IMR-90 (cell line): ENCODE measurements at regions not wholly inside any gene's neighbourhood (a gene's known extent, or its start where the extent isn't known, plus 50 kb on each side); places are given as distances from the start of the nearest gene placed in this dataset.
A peak's percentile ranks its signal among the peaks of the same experiment; 100 is the strongest.

Source experiments
- ATAC-seq: fragments of 200-7000 bp; cut with Tn5 transposase; 2 replicates; pipeline ENCODE4 v1.9.1; 2020; ENCODE audit warnings: low read depth, mild to moderate bottlenecking, moderate library complexity
- BruUV-seq: library from RNA; stranded (reverse); fragments of 400-500 nt; replicated peaks from 2 replicates; lab custom pipeline; 2021; lab: Mats Ljungman, UMichigan
- CTCF ChIA-PET: fragments of 300-600 bp; formaldehyde crosslinking; extraction: SDS; loops from one replicate; lab custom pipeline; 2021; ENCODE audit warnings: antibody characterized with exemption; lab: Yijun Ruan, JAX
- POLR2A ChIA-PET: fragments of 300-600 bp; sonication (Branson Sonifier 250); formaldehyde crosslinking; loops from one replicate; lab custom pipeline; 2022; ENCODE audit warnings: antibody characterized with exemption; ENCODE audit not compliant: unreplicated experiment; lab: Charles Lee
- DNase-seq: peaks from one replicate; pipeline ENCODE4 v3.0.0; 2013
- H2AFZ ChIP-seq: replicated peaks from 2 replicates; pipeline ENCODE3; 2013; ENCODE audit warnings: low read length, mild to moderate bottlenecking; ENCODE audit not compliant: poor library complexity
- H2AK5ac ChIP-seq: 2 replicates; pipeline ENCODE4 v1.6.1; 2013; ENCODE audit warnings: low read depth, low read length, inconsistent platforms
- H2AK9ac ChIP-seq: replicated peaks from 2 replicates; pipeline ENCODE3; 2013; ENCODE audit warnings: mild to moderate bottlenecking, low read depth, low read length, moderate library complexity; ENCODE audit not compliant: poor library complexity
- H2BK120ac ChIP-seq: 2 replicates; pipeline ENCODE4 v1.6.1; 2013; ENCODE audit warnings: low read depth, low read length, inconsistent platforms
- H2BK15ac ChIP-seq: 3 replicates; pipeline ENCODE4 v1.6.1; 2013; ENCODE audit warnings: low read depth, low read length, inconsistent platforms
- H2BK20ac ChIP-seq: 2 replicates; pipeline ENCODE4 v1.6.1; 2013; ENCODE audit warnings: low read depth, mild to moderate bottlenecking, inconsistent platforms, low read length, moderate library complexity
- H2BK5ac ChIP-seq: 2 replicates; pipeline ENCODE4 v1.6.1; 2013; ENCODE audit warnings: mild to moderate bottlenecking, low read depth, low read length, inconsistent platforms; ENCODE audit not compliant: poor library complexity, severe bottlenecking
- H3K14ac ChIP-seq: replicated peaks from 2 replicates; pipeline ENCODE4 v1.6.1; 2013; ENCODE audit warnings: low read depth, low read length, inconsistent platforms
- H3K18ac ChIP-seq: 2 replicates; pipeline ENCODE4 v1.6.1; 2013; ENCODE audit warnings: low read depth, low read length, control low read depth
- H3K23ac ChIP-seq: 2 replicates; pipeline ENCODE4 v1.6.1; 2013; ENCODE audit warnings: low read depth, low read length, inconsistent platforms
- H3K27ac ChIP-seq: 2 replicates; pipeline ENCODE4 v1.5.1; 2013; ENCODE audit warnings: mild to moderate bottlenecking, control low read depth, low read length; ENCODE audit not compliant: insufficient read depth
- H3K27me3 ChIP-seq: 2 replicates; pipeline ENCODE4 v1.6.1; 2013; ENCODE audit warnings: low read length; ENCODE audit not compliant: control insufficient read depth, insufficient read depth
- H3K36me3 ChIP-seq: 2 replicates; pipeline ENCODE4 v1.6.1; 2013; ENCODE audit warnings: low read length, mixed read lengths; ENCODE audit not compliant: control insufficient read depth, insufficient read depth
- H3K4ac ChIP-seq: 2 replicates; pipeline ENCODE4 v1.6.1; 2013; ENCODE audit warnings: low read depth, low read length, inconsistent platforms
- H3K4me1 ChIP-seq: 2 replicates; pipeline ENCODE4 v1.6.1; 2013; ENCODE audit warnings: low read length, mixed read lengths; ENCODE audit not compliant: control insufficient read depth, insufficient read depth
- H3K4me2 ChIP-seq: 2 replicates; pipeline ENCODE4 v1.6.1; 2013; ENCODE audit warnings: low read depth, mild to moderate bottlenecking, control low read depth, low read length, moderate library complexity
- H3K4me3 ChIP-seq: 2 replicates; pipeline ENCODE4 v1.5.1; 2013; ENCODE audit warnings: low read depth, mild to moderate bottlenecking, control low read depth, low read length, moderate library complexity; ENCODE audit not compliant: insufficient read depth
- H3K56ac ChIP-seq: 2 replicates; pipeline ENCODE4 v1.6.1; 2013; ENCODE audit warnings: low read length, inconsistent platforms; ENCODE audit not compliant: insufficient read depth; ENCODE audit errors: extremely low read depth
- H3K79me1 ChIP-seq, 2 experiments: 2 replicates each; pipeline ENCODE4 v1.6.1; 2013; ENCODE audit warnings: low read length in 2 of 2, inconsistent platforms in 1 of 2, low read depth in 1 of 2
- H3K9ac ChIP-seq: 2 replicates; pipeline ENCODE4 v1.6.1; 2013; ENCODE audit warnings: low read depth, low read length, control low read depth
- H3K9me1 ChIP-seq: 2 replicates; pipeline ENCODE4 v1.6.1; 2013; ENCODE audit warnings: low read length, inconsistent platforms; ENCODE audit not compliant: insufficient read depth
- H3K9me3 ChIP-seq: 2 replicates; pipeline ENCODE4 v1.6.1; 2013; ENCODE audit warnings: low read length; ENCODE audit not compliant: control insufficient read depth, insufficient read depth
- H4K20me1 ChIP-seq: 2 replicates; pipeline ENCODE4 v1.6.1; 2013; ENCODE audit warnings: low read length, inconsistent platforms; ENCODE audit not compliant: insufficient read depth
- H4K5ac ChIP-seq: 2 replicates; pipeline ENCODE4 v1.6.1; 2013; ENCODE audit warnings: mild to moderate bottlenecking, low read depth, low read length, control low read depth
- H4K8ac ChIP-seq, 2 experiments: 2 replicates each; pipeline ENCODE4 v1.6.1; 2013; ENCODE audit warnings: low read depth in 2 of 2, low read length in 2 of 2, control low read depth in 1 of 2, inconsistent platforms in 1 of 2
- H4K91ac ChIP-seq: 2 replicates; pipeline ENCODE4 v1.6.1; 2013; ENCODE audit warnings: low read depth, low read length, inconsistent platforms; ENCODE audit not compliant: insufficient read depth
- ELK1 ChIP-seq: fragments of 150-350 bp; IDR thresholded peaks from 2 replicates; pipeline ENCODE4 v1.6.1; 2016; ENCODE audit warnings: low read depth, mild to moderate bottlenecking, low read length, moderate library complexity, borderline replicate concordance
- NFE2L2 ChIP-seq: fragments of 150-350 bp; IDR thresholded peaks from 2 replicates; pipeline ENCODE4 v1.6.1; 2016; ENCODE audit warnings: low read depth, mild to moderate bottlenecking, low read length
- SMC3 ChIP-seq: fragments of 150-350 bp; IDR thresholded peaks from 2 replicates; pipeline ENCODE4 v1.6.1; 2016; ENCODE audit warnings: low read depth, mild to moderate bottlenecking, antibody characterized with exemption, low read length, moderate library complexity
- dilution Hi-C: fragments of 300-500 bp; cut with HindIII; formaldehyde crosslinking; loops from one replicate; pipeline ENCODE4 v1.14.3; 2018; ENCODE audit warnings: low sequenced_read_pairs; ENCODE audit not compliant: unreplicated experiment
- in situ Hi-C: fragments of 300-500 bp; cut with MboI; formaldehyde crosslinking; loops from 3 replicates; pipeline ENCODE4 v1.14.3; 2019; ENCODE audit warnings: low sequenced_read_pairs, inconsistent platforms, mixed read lengths
- intact Hi-C: fragments of 100-400 bp; cut with micrococcal nuclease; formaldehyde crosslinking; loops from 2 replicates; pipeline ENCODE4 v1.10.0; 2022

GRCh38 chr13:76527041-76527440 is 359.2 kb downstream of the KCTD12 start:
- no peaks in the 10 kb centered on the region for H3K79me1 ChIP-seq
- H3K4me1 ChIP-seq = peaks cover 2% of the 10 kb centered on the region; the same call in 1 of the 2 replicates
- no peak overlapping the region for H2BK5ac ChIP-seq
- H3K56ac ChIP-seq = no peak overlapping the region
- H2BK120ac ChIP-seq = no peak overlapping the region
- H3K4me3 ChIP-seq = no peak overlapping the region
- H3K4ac ChIP-seq = no peak overlapping the region
- H2AK5ac ChIP-seq = no peak overlapping the region
- in situ Hi-C loops (no loop called here), intact Hi-C loops (no loop called here), dilution Hi-C loops (no loop called here)
- no peak overlapping the region for H4K5ac ChIP-seq
- no peak overlapping the region for H3K27ac ChIP-seq
- no peak overlapping the region for H3K23ac ChIP-seq
- no peak overlapping the region for H2BK15ac ChIP-seq
- no peaks in the 10 kb centered on the region for H4K20me1 ChIP-seq
- no peaks in the 10 kb centered on the region for H3K9me3 ChIP-seq
- TF ChIP-seq NFE2L2 = no peak
- no peak for TF ChIP-seq SMC3
- TF ChIP-seq ELK1 = no peak
- DNase-seq (peak; percentile 0), ATAC-seq (no peak)
- no peak overlapping the region for H4K8ac ChIP-seq
- POLR2A ChIA-PET = no interaction called here
- no TSS peak for BruUV-seq
- H3K18ac ChIP-seq = no peak overlapping the region
- no peaks in the 10 kb centered on the region for H3K27me3 ChIP-seq
- H3K36me3 ChIP-seq = no peaks in the 10 kb centered on the region
- no peak overlapping the region for H3K4me2 ChIP-seq
- no peak overlapping the region for H4K91ac ChIP-seq
- H3K14ac ChIP-seq = no peak overlapping the region
- CTCF ChIA-PET = no interaction called here
- no peak overlapping the region for H2AK9ac ChIP-seq
- H3K9ac ChIP-seq = no peak overlapping the region
- no peak overlapping the region for H2BK20ac ChIP-seq
- no peaks in the 10 kb centered on the region for H3K9me1 ChIP-seq
- no peak overlapping the region for H2AFZ ChIP-seq
